ENCODE measurements at regions not wholly inside any gene's neighbourhood (a gene's known extent, or its start where the extent isn't known, plus 50 kb on each side); places are given as distances from the start of the nearest gene placed in this dataset.
"Not testable (repeated sequence)": the region's sequence is repeated elsewhere in the genome, so short reads cannot be mapped to it uniquely, and the experiment has no call there.

DNA sequence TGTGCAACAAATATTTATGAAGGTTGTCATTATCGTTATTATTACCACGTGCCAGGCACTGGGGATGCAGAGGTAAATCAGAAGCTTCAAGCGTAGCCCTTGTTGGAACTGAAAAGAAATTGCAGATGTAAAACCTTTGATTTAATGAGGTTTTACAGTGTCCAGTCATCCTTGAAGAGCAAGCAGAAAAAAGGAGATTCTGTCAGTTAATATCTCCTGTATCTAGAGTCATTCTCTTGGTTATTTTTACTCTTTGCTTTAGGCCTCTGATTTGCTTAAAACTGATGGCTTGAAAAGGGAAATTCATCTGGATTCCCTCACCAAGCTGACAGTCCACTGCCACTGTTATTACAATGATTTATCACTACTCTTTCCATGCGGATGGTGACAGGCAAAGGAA lies 179.3 kb downstream of the GALC start:
- no peak for DNase-seq

DNA sequence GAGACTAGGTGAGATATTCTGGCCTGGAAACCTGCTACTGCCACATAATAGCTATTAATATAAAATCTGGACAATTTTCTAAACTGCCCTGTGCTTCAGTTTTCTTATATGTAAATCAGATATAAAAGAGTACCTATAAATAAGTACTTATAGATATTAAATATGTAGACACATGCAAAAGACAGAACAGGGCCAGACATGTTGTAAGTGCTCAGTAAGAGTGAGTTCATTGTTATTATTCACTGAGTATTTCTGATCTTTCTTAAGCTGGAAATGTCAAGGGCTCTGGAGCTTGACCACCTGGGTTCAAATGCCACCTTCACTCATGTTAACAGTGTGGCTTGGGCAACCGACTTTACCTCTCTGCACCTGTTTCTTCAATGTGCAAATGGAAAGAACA lies 179.8 kb downstream of the GALC start:
- DNase-seq, result no peak

DNA sequence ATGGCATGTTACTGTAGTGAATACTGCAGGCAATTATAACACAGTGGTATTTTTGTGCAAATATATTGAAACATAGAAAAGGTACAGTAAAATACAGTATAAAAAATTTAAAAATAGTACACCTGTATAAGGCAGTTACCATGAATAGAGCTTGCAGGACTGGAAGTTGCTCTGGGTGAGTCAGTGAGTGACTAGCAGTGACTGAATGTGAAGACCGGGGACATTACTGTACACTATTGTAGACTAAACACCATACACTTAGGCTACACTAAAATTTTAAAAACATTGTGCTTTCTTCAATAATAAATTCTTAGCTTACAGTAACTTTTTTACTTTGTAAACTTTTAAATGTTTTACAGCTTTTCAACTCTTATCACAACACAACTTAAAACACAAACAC lies 181.7 kb downstream of the GALC start:
- no peak for DNase-seq

DNA sequence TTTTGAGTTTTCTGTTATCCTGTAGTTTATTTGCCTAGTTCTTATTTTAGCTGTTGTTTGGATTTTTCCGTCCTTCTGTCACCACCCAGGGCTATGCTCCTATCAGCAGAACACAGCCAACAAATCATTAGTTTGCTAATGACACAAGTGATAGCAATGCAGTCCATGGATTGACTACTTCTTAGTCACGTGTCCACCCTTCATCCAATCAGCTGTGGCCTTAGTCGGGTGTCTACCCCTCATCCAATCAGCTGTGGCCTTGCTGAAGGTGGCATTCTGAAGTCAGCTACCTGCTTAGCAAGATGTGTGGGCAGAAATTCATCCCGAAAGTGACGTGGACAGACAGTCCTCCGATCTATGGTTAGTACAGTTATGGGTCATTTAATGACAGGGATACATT lies 182.3 kb downstream of the GALC start:
- no peak for DNase-seq

DNA sequence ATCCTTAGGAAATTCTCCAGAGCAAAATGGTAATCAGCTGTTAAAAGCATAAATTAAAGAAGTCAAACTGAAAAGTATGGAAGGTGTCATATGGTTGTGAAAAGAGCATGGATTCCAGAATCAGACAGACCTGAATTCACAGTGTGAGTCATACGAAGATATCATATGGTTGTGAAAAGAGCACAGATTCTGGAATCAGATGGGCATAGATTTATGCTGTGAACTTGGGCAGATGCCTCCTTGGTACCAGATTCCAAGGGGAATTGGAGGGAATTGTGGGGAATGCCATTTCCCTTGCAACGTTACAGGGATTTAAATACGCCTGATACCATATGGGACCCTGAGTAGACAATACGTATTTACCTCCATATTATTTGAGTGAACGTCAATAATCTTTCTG lies 183.7 kb downstream of the GALC start:
- DNase-seq, result no peak

DNA sequence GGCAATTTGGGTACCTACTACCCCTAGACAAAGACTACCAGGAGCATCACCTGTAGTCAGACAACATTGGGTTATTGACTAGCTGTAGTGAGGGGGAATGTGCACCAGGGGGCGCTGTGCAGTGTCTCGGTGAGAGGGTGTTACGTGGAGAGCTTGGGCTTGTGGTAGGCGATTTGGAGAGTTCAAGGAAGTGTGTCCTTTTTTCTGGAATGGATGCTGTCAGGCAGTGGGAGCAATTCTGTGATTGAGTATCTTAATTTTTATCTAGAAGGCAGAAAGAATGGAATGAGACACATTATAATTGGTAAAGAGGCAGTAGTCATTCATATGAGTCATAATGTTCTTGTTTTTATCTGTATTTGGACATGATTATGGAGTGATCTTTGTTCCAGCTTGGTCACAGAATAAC lies 187.7 kb downstream of the GALC start:
- peak; percentile 79 for DNase-seq

DNA sequence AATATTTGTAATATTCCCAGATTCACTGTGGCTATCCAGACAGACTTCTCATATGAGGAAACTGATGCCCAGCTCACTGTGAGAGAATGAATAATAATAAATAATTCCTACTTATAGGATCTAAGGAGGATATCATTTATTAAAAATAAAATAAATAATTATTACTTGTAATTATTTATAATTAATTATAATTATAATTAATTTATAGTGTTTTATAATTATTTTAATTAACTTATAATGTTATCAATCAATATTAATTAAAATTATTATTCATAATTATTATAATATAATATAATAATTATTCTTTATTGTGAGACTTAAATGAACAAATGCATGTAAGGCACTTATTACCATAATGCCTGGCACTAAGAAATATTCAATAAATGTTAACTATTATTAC lies 192.8 kb downstream of the GALC start:
- no peak for DNase-seq

DNA sequence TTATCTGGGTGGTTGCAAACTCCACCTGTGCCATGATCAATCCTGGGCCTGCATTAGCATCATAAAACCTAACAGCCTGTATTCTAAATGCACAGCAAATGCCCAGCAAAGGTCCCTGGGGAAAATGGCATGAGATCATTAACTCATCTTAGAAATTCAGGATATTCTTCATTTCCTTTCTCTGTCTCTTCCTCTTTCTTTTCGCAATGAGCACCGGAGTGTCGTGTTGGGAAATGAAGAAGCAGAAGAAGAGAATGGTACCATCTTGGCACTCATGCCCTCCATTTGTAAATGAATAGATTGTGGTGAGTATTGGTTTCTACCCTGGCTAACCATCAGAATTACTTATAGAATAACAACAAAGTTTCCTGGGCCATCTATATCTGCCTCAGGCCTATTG lies 193.6 kb downstream of the GALC start:
- DNase-seq, result no peak

DNA sequence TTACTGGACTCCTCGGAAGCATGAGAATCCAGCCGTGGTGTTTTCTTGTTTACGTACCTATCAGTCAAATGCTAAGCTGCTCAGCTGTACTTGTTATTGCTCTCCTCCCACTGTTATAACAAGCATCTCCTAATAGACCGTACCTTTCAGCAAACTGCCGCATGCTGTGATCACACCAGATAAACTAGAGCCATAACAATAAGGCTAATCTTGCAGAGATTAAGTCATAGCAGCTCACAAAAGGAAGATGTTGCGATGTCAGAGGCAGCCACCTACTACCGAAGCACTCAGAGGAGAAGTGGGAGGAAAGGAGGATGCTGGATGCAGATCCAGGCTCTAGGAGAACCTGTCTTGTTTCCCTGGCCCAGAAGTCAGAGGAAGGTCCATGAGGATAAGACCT lies 196.0 kb downstream of the GALC start:
- no peak for DNase-seq

DNA sequence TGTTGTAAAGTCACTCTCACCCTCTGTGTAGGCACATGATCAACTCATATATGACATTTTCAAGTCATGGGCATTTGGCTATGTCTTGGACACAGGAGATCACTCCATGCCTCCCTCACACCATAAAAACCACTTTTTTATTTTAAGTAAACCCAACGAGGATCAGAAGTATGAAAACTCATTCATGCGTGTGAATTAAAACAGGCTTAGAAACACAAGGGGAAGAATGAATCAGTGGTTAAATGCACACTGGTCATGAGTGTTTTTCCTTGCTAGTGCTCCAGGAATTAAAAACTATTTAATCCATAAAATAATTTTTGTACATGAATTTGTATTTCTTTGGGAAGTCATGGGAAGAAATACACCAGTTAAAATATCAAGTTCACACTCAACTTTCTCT lies 198.4 kb downstream of the GALC start:
- no peak for DNase-seq

DNA sequence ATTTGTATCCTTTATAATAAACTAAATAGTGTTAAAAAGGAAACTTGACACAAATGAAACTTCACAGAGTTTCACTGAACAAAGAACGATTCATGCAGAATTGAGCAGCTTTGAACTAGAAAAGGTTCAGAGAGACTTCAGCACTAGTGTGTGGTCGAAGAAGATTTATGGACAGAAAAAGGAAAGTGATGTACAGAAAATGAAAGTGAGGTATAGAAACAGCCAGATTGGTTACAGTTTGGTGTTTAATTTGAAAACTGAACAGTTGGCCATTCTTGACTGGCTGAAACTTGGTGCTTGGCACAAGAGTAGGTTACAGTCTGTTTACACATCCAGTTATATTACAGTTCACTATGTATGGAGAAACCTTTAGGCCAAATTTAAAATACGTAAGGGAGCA lies 207.1 kb downstream of the GALC start:
- DNase-seq, result no peak

DNA sequence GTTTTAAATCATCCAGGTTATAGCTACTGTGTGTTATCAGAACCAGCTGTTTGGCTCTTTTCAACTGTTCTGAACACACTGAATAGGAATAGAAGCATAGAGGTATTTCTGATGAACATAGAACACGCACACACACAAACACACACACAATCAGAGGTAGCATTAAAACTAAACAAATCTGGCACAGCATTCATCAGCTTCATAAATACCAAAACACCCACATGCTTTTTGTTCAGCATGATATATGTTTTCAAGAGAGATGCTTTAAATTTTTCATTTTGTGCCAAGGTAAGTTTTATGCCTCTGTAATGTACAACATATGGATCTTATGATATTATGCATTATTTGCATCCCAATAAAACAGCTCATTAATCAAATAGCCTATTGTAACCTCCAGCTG lies 208.6 kb downstream of the GALC start:
- no peak for DNase-seq

DNA sequence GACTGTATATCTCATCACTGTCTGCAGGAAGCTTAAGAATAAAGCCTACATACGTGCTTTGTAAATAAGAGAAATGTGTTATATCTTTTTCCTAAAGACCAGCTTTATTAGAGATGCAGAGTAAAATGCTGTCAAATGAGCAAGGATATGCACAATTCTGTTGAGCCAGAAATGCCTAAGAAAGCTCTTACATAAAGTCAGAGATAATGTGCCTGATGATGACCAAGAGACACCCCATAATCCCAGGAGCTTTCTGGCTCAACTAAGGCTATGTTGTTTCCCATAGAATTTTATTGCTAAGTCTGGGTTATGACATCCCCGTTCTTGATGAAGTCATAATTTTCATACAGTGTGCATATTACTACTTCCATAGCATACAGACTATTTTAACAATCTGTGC lies 209.9 kb downstream of the GALC start:
- no peak for DNase-seq

DNA sequence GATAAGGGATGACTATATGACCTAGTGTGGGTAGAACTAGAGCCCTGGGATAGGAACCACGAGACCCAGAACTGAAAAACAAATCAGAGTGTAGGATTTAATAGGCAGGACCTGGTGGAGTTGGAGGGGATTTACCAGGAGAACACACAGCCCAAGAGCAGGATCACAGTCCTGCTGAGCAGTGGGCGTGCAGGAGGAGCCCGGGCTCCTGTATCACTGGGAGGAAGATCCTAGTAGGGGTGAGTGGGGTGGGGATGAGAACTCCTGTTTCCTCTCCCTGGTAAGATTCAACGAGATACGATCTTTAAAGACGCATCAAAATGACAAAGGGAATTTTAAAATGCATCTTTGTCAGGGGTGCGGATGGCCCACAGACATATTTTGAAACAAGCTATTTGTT lies 220.1 kb downstream of the GALC start:
- DNase-seq, result no peak

DNA sequence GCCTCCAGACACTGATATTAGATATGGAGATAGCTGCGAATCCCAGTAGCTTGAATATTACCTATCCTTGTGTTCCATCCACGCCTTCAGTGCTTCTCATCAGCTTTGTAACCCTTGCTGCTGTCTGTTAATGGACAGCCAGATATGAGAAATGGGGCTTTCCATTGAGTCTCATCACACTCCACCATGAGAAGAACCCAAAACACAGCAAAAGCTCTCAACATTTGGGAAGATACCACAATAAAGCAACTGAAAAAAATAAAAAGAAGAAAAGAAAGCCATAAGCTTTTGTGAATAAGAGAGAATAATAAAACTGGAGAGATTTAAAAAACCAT lies 225.4 kb downstream of the GALC start:
- no peak for DNase-seq

DNA sequence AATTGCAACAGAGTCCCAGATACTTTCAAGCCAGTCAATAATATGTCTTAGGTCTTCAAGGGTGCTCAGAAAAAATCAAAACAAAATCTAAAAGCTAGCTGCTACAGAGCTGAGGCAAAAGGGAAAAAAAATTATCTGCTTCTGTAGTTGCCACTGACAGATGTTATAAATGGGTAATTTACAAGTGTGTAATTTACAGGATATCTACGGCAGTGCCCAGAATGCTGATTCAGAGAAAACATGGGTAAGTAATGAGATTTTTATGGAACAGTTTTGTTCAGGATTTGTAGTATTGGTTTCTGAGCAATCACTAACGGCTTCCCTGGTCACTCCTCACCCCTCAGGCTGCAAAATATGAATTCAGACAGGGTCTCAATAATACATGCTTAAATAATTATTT lies 234.1 kb downstream of the GALC start:
- DNase-seq, result no peak

DNA sequence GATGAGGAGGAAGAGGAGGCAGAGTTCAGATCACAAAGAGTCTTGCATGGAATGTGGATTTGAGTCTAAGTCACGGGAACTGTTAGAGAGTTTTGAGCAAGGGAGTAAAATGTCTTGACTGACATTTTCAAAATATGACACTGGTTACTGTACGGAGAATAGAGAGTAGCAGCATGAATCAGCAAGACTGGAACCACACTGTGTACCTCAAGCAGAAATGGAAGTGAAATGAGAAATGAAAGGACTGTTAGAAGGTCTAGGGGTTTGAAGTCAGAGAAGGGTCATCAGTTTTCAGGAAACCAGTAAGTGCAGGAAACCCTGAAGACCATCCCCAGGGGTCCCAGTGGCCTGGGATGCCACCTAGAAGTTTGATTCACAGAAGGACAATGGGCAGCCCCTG lies 236.3 kb downstream of the GALC start:
- DNase-seq, result no peak

DNA sequence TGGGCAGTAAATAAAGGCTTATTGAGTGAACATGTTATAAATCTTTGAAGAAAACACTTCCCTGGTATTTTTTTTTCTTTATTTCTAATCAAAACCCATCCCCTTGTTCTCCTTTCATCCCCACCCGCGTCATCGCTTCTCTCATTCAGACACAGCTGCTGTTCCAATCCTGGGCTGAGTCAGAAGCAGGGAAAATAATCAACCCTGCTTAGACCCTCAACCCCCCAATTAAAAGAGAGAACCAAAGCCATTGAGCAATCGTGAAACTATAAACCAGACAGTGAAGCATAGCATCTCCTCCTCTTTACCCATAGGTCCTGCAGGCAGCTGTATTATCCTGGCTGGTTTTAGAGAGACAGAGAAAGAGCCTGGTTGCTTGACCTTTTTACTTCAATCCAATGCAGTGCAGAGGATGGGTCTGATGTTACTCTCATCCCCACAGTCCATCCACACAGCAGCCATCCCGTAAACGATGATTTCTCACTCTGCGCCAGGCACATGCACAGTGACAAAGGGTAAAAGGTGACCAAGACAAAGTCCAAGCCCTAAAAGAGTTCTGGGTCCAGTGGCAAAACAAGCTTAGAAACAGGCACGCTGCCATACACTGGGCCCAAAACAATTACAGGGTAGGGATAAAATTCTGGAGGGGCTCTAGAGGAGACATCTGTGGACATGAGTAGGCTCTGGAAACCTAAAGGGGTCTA lies 238.3 kb downstream of the GALC start:
- no peak for DNase-seq

DNA sequence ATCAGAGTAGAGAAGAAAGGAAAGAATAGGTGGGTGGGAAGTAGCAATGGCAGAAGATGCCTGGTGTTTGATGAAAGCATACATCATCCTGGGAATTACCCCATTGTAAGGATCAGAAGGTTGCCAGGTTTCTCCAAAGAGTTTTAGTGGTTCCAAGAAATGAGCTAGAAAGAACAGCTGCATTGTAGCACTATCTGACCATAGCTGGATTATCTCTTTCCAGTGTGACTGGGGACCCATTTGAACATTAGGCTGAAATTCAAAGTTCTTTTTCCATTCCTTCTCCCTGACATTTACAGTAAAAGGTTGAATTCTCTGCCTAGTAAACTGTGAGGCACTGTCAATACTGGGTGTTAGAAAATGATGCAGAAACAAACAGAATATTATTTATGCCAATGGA lies 244.4 kb downstream of the GALC start:
- no peak for DNase-seq

DNA sequence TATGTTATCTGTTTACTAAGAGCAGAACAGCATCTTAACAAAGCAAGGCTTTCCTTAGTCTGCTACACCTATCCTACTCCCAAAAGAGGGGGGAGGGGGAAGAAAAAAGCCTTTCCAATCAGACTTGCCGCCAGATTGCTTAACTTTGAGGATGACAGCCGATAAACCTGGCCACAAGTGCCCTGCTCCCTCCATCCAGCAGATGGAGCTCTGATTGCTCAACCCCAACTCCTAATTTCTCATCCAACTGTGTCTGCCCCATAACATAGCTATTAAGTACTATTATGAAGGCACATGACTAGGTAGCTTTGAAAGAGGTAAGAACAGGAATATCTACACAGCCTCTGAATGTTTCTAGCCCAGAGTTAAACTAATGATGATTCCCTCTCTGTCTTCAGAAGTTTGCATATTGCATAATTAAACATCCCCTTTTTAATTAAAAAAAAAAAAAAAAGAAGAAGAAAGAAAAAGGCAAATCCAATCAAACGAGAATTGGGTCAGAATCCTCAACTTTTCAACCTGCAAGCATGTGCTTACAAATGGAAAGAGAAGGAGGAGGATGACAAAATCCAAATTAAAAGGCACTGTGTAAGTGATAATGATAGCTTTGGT lies 247.4 kb downstream of the GALC start:
- DNase-seq, result no peak

DNA sequence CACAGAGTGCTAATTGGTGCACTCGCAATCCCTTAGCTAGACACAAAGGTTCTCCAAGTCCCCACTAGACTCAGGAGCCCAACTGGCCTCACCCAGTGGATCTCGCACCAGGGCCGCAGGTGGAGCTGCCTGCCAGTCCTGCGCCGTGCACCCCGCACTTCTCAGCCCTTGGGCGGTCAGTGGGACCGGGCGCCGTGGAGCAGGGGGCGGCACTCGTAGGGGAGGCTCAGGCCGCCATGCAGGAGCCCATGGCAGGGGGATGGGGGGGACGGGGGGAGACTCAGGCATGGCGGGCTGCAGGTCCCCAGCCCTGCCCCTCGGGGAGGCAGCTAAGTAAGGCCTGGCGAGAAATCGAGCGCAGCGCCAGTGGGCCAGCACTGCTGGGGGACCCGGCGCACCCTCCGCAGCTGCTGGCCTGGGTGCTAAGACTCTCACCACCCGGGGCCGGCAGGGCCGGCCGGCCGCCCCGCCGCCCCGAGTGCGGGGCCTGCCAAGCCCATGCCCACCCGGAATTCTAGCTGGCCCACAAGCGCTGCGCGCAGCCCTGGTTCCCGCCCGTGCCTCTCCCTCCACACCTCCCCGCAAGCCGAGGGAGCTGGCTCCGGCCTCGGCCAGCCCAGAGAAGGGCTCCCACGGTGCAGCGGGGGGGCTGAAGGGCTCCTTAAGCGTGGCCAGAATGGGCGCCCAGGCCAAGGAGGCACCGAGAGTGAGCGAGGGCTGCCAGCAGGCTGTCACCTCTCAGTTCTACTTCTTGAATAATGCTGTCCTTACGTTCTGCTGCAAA lies 258.2 kb downstream of the GALC start:
- not testable (repeated sequence) for DNase-seq

DNA sequence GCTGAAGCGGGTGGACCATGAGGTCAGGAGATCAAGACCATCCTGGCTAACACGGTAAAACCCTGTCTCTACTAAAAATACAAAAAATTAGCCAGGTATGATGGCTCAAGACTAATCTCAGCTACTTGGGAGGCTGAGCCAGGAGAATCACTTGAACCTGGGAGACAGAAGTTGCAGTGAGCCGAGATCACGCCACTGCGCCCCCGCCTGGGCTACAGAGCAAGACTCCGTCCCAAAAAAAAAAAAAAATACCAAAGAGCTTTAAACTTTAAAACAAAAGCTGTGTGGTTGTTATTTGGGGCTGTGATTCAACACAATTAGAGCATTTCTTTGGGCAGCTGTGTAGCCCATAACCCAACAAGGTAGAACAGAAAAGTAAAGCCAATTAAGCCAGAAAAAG lies 259.9 kb downstream of the GALC start:
- DNase-seq, result not testable (repeated sequence)

DNA sequence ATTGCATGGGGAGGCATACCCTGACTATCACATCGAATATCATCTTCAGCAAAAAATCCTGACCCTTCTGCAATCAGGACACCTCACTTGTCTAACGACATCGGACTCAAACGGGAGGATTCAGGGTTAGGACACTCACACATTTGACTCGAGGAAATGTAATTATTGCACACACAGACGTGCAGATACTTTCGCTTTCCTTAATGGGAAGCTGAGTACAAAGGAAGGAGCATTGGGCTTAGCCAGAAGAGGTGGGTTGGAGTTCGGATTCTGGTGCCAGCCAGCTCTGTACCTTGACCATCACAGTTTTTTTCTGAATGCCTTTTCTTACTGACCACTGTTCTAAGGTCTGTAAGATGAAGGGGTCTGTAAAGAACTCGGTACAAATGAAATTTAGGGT lies 260.4 kb downstream of the GALC start:
- DNase-seq, result no peak

DNA sequence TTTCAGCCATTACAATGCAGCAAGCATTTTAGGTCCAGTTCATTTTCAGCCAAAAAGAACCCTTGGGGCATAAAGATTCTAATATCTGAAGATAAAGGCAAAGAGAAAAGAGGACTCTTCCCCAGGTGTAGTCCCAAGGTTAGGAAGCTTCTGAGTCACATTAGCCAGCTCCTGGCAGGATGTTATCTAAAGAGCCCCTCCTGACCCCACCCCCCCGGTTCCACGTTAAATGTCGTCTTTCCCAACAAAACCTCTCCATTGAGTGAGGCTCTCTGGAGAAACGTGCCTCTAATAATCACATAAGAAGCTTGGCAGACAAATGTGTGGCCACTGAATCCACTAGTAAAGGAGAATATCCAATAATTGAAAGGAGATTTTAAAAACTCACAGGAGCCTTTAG lies 267.7 kb downstream of the GALC start:
- DNase-seq, result no peak
